Hippocampal formation (tissue), 2 donors: ENCODE measurements at regions not wholly inside any gene's neighbourhood (a gene's known extent, or its start where the extent isn't known, plus 50 kb on each side); places are given as distances from the start of the nearest gene placed in this dataset.

ENCODE experiments used
- DNase-seq, 2 donors: peaks; one replicate each; lab custom pipeline; 2025; lab: John Stamatoyannopoulos, UW

DNA sequence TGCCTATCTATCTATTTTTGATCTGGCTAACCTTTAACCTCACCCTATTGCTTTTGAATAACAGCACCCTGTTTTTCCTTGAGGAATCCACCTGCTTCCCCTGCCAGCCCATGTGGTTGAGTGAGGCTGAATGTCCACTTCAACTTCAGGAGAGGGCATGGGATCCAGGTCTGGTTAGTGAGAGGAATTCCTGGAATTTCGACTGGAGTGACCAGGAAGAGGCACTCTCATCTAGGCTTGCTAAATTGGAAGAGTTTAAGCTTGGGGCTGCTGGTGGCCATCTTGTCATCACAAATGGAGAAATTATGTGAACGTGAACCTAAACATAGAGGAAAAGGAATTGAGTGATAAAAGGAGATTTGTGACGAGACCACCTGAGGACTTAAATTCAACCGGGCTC is 322.1 kb downstream of the OSTF1 start:
- no peak for DNase-seq

DNA sequence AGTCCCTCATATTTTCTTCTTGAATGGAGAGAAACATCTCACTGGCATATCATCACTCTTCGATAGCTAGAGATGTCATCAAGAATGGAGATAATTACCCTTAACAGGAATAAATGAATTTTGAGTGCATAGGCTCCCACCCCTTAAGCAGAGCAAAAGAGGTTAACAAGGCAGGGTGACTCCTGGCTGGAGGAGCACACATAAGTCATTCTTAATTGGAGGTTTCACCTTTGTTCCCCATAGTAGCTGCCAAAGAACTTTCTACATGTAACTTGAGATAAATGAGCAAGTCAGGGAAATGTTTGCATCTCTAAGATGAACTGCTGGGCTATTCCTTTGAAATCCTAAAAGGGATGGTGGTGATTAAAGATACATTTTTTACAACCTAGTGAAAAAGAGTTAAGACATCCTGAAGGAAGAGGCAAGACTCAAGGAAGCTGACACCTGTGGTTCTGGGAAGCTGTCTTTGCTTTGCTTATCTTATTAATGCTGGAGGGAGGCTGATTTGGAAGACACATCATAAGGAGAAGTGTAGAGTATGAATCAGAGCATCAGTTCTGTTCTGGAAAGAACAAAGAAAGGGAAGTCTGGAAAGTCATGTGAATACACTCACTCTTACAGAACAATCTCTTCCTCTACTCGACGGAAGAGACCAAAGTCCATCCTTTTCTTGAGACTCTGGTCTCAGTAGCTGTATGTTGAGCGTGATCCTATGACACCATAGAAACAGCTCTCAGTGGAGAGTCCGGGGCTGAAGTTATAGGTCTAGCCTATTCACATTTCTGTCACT is 326.3 kb downstream of the OSTF1 start:
- no peak for DNase-seq

DNA sequence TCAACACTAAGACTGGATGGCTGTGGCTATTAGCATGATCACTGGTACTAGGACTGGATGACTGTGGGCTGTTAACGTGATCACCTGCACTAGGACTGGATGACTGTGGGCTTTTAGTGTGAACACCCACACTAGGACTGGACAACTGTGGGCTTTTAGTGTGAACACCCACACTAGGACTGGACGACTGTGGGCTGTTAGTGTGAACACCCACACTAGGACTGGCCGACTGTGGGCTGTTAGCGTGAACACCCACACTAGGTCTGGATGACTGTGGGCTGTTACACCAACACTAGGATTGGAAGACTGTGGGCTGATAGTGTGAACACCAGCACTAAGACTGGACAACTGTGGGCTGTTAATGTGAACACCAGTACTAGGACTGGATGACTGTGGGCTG is 329.2 kb downstream of the OSTF1 start:
- no peak for DNase-seq

DNA sequence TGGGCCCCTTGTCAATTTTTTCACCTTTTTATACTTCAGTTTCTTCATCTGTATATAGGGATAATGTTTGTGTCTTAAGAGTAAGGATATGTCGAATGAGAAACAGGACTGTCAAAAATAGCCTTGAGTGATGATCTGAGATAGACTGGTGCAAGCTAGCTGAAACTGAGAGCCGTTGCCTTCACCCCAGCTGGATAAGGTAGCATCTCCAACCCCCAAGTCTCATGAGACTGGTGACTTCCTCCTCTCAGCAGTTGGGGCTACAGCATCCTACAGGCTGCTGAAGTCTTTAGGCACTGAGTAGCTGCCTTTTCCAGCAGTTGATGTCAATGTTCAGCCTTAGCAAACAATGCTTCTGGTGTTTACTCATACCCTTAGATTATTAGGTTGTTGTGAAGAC is 330.2 kb downstream of the OSTF1 start:
- DNase-seq: no peak

DNA sequence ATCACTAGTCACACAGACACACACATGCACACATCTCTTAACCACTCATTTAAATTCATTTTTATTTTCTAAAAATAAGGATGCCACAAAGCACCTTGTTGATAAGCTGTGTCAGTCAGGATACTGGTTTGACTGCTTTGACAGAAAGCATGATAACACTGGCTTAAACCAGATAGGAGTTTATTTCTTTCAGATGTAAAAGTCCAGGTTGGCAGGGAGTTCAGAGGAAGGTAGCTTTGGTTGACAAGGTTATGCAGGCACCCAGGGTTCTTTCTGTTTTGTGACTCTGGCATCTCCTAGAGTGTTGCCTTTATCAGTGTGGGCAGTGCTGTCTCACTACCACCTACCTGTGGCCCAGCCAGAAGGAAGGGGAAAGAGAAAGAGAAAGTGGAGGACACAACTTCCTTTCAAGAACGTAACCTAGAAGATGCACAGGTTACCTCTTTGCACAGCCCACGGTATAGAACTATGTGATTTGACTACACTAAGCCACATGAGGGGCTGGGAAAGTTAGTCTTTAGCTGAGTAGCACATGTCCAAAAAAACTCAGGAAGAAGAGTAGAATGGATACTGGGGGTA is 334.7 kb downstream of the OSTF1 start:
- DNase-seq: no peak

DNA sequence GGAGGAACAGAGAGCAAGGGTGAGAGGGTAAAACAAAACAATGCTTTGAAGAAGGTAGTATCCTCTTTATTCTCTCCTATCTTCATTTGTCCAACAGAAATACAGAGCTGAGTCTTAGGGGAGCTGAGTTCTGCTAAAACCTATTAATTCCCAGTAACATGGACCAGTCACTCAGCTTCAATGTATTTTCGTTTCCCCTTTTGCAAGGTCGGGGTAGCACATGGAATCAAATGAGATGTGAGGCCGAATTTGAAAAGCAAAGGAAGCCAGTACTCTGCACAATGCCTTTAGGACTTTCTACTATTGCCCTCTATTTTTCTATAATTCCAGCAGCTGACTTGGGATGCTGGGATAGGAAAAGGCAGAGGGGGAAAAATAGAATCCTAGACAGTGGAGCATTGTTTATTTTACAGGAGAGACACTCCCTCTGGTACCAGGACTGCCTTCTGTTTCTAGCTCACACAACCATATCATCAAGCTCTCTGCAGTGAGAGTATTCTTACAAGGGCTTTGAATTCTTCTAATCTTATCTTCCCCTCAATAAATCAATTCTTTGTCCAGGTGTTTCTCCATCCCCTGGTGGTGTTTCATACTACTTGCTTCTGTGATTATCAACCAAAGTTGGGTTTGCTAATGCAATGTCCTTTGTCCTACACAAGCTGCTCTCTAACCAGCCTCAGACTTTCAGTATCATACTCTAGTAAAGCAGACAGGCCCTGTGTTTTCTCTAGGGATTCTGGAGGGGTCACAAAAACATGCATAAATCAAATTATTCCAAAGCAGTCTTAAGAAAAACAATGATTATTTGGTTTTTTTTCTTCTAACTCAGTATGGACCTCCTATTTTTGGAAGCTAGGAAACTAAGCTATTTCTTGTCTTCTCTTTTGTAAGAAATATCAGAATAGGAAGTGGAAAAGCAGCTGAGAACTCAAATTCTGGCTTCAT is 341.5 kb downstream of the OSTF1 start:
- DNase-seq: no peak

DNA sequence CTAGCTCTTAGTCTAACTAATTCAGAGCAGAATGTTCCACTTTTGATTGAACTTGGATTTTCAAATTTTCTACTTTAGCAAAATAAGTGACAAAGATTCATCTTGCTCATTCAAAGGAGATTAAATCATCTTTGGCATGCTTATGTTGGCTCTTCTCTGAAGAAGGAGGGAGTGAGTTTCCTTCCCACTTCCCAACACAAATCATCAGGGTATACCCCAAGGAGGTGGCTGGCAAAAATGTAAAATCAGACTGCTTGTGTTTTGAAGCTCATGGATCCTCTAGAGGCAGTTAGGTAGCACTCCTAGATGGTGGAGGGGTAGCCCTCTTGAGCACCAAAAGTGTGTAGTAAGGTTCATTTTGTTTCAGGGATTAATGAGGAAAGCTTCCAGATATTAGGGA is 343.1 kb downstream of the OSTF1 start:
- DNase-seq: no peak

DNA sequence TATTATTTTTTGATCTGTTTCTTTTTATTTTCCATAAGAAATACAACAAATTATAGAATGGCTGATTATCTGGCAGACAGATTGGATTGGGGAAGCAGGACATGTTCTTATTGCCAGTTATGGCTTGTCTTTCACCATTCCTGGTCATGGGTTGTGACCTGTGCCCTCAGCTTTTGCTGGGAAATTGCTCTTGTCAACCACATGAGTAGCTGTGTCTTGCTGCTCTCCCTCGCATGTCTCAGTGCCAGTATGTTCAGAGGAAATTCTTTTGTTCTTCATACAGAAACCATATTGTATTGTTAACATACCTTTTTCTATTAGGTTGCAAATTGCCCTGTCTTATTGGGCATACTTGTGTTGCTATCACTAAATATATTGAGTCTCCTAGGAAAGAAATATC is 344.1 kb downstream of the OSTF1 start:
- DNase-seq: no peak

DNA sequence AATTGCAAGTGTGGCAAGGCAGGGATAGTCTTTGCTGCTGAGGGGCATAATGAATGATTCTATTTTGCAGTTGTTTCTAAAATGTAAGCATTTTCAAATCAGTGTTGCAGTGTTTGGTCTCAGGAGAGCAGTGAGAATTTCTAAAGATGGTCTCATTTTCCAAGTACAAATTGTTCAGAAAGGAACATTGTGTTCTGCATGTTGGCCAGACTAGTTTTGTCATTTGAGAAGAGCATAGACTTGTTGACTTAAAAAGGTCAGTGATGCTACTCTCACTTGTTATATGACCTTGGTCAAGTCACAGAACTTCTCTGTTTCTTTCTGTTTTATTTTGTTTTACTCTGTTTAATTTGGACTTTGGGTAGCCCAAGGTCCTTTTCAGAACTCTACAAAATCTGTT is 344.6 kb downstream of the OSTF1 start:
- DNase-seq: no peak

DNA sequence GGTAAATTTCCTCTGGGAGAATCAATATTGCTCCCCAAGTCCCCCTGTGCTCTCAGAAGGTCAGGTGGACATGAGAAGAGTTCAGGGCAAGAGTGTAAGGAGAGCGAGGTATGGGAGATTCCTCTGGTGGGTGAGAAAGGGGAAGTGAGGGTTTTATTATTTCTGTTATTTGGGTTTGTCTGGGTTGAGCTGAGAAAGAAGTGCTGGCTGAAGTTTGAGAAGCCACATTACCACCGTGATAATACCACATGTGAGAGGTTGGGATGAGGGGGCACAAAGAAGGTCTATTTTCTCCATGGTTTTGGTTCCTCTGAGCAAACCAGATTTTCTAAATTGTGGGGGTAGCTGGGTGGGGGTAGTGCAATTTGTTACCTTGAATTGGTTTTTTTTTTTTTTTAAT is 350.4 kb downstream of the OSTF1 start:
- no peak for DNase-seq

DNA sequence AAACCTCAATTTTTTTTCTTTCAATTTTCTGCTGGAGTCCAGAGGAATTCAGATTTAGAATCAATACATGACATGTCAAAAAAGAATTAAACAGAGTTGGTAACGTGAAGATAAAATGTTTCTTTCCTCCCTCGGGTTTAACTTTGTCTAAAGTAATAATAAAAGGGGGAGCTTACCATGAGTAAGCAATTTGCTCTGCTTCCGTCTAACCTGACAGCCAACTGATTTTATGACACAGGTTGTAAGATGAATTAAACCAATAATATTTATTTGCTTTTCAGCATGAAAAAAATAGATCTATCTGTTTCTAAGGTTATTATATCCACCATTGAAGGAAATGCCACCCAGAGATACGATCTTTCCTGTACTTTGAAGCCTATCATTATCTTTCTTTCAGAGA is 352.6 kb downstream of the OSTF1 start:
- no peak for DNase-seq

DNA sequence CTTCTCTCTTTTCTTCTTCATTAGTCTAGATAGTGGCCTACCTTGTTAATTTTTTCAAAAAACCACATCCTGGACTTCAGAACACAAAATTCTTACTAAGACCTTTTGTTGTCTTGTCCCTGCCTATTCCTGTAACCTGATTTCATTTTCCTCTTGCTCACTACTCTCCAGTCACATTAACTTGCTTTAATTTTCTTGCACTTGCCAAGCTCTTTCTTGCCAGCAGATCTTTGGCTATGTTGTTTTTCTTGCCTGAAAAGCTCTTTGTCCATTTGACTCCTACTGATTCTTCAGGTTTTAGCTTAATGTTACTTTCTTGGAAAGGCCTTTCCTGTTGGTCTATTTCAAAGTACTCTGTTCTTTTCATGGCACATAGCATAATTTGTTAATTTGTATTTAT is 356.8 kb downstream of the OSTF1 start:
- no peak for DNase-seq

DNA sequence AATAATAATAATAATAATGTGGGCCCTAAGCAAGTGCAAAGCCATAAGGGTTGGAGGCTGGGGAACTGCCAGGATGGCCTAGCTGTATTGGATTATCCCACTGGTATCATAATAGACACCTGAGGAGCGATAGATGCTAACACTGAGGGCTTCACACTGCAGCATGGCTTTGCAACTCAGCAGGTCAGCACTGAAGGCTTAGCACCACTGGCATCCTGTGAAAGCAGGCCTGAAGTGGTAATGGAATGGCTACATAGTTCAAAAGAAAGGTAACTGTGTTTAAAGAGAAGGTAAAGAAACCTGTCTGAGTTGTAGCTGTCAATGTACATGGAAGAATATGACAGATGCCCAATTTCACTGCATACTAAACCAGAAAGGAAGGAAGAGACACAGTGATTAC is 359.0 kb downstream of the OSTF1 start:
- DNase-seq: no peak

DNA sequence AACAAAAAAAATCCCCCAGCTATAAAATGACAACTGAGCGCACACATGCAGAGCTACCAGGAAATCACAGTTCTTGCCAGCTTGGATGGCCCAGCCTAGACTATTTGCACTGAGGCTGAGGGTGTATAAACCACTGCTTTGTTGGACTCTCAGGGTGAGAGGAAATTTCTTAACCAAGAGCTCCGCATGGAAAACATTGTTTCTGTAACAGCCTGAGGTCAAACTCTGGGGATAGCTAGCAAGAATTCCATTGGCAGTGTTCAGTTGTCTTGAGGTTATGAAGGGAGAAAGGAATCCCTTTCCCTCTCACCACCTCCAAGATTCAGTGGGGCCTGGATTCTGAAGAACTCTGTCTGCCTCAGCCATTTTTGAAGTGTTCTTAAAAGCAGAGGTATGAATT is 360.0 kb downstream of the OSTF1 start:
- DNase-seq: no peak

DNA sequence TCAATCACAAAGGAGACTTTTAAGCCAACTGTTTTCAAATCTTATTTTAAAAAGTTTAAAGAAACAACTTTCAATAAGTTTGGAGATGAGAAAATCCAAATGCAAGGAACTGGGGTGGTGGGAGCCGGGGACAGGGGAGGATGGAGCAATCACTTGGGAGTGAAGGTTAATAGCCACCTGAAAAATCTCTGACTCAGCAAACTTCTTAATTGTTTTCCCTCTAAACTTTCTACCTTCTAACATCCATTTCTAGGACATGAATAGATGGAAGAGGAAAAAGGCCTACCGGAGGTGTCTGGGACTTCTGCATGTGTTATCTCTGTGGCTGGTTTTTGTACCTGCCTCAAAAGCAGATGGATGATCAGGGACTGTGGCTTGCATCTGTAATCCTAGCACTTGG is 360.6 kb downstream of the OSTF1 start:
- DNase-seq: no peak

DNA sequence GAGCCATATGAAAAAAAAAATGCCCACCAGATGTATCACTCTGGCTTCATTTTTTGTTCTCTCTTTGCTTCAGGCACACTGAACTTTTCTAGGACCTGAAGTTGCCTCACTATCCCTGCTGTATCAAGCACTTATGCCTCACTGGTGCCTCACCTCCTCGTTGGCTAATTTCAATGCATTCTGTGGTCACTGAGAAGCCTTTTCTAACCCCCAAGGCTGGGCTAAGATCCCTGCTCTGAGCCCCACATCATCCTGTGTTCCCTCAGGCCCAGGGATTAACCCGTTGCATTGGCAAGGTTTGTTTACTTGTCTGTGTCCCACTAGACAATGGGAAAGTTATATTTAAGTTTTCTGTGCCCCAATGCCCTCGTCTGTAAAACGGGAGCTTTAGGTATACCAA is 362.7 kb downstream of the OSTF1 start:
- DNase-seq: no peak

DNA sequence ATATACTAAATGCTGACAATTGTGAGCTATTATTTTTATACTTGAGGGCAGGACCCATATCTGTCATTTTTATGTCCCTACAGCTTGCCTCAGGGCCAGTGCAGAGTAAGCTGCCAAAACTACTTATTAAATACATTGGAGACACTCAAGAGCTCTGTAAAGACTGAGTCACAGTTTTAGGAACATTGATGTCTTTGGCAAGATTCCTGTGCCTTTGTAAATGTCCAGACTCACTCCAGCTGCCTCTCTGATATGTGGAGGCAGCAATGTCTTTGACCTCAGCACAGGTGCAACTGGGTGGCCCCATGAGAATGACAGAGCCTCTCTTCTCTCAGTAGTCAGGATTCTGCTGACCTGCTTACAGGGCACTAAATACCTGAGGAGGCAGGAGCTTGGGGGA is 363.2 kb downstream of the OSTF1 start:
- no peak for DNase-seq

DNA sequence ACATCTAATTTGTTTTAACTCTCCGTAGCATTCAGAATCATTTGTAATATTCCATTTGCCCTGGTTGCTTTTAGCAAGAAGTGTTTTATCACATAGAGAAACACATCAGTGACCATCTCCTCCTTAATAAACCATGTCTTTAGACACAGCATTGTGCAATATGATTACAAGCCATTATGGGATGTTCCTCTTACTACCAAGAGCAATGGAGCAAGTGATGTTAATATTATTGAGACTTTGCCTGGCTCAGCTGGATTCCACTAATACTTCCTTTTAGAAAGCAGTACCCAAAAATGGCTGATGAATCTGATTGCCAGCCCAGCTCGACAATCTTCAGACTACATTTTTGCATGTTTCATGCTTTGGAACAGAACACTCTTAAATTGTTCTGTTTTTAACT is 364.2 kb downstream of the OSTF1 start:
- no peak for DNase-seq

DNA sequence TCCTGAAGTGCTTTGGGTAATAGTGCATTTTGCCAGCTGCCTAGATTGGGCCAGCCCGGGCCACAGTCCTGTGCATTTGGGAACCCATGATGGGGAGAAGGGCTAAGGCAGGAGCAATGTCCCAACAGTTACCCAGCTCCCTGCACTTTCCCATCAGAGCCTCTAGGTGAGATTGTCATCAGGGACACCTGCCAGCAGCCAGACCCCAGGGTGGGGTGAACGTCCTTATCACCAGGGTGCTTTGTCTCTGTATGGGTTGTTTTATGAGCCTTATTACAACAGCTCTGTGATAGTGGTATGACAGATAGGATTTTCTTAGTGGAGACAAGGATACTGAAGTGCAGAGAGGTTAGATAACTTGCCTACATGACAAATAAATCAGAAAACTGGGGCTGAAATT is 365.7 kb downstream of the OSTF1 start:
- no peak for DNase-seq

DNA sequence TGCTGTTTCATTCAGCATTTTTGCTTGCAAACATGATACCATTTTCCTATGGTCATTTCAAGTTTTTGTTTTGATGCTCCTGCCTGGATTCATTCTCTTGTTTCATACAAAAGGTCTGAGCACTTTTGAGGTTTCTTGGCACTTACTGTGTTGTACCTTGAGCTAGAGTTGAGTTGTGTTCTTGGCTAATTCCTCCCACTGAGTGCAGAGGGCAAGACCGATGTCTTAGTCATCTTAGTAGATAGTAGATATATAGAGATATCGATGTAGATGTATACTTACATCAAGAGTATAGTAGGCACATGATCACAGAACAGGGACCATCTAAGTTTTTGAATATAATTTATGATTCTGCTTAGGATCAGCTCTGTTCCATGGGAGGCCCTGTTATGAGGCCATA is 366.6 kb downstream of the OSTF1 start:
- DNase-seq: no peak

DNA sequence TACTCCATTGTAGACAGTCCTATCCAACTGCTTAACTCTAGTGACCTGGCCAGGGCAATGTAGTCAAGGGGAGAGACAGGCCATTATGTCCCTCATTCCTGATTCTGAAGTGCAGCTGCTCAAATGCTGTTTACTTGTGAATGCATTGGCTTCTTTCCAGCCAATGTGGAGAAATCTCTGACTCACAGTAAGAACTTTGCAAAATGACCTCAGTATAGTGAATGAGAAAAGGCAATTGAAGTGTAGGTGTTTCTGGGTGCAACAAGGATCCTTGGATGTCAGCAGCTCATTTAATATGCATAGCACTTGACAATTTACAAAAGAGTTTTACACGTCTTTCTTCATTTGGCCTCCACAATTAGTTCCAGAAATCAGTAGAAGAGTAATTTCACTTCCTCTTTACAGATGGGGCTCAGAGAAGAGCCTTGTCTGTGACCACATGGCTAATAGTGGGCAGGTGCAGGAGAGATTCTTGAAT is 367.2 kb downstream of the OSTF1 start:
- no peak for DNase-seq

DNA sequence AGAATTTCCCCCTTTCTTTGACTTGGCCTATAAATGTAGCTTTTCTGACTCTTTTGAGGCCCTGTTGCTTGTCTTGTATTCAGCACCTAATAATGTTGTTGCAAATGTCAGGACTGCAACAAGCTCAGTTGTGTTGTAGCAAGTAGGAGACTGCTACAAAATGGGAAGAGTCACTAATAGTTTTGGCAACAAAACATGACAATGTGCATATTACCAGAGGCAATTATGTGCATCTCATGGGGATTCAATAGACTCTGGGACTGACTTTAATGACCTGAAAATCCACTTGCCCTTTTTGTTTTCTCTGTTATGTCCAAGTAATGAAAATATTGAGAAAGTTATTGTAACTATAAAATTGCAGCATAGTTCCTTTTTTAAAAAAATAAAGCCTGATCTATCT is 368.4 kb downstream of the OSTF1 start:
- DNase-seq: no peak

DNA sequence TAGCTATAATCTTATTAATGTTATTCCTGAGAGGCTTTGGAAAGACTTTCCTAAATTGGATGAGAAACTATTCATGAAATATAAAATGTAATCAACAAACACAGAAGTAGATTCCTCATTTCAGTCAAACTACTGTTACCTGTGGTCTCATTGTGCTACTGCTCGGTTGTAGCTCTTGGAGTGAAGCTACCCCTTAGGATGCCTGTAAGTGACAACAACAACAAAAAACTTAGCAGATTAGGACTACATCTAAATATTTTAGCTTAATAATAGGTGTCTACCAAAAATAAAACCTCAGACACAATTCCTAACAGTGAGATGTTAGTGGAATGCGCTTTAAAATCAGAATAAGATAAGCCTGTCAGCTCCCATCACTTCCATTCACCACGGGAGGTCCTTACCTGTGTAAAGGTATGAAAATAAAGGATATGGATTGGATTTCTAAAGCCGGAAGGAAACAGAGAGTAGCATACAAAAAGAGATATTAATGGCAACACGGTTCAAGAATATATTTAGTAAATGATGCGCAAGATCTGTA is 369.2 kb downstream of the OSTF1 start:
- no peak for DNase-seq
